H1 (cell line): ENCODE measurements at regions not wholly inside any gene's neighbourhood (a gene's known extent, or its start where the extent isn't known, plus 50 kb on each side); places are given as distances from the start of the nearest gene placed in this dataset.

Experiments
- CTCF ChIA-PET: fragments of 300-600 bp; sonication (Branson Sonifier 250); formaldehyde crosslinking; loops from one replicate; lab custom pipeline; 2021; ENCODE audit not compliant: partially characterized antibody; lab: Charles Lee
- POLR2A ChIA-PET: fragments of 300-600 bp; sonication (Branson Sonifier 250); formaldehyde crosslinking; loops from one replicate; lab custom pipeline; 2021; ENCODE audit warnings: inconsistent platforms; ENCODE audit not compliant: partially characterized antibody; lab: Charles Lee
- DNase-seq, 2 experiments: peaks; one replicate each; pipeline versions ENCODE4 v3.0.0 to v3.0.0-alpha.2; 2010 to 2022; ENCODE audit warnings: low spot score in 2 of 2, low read depth in 1 of 2, mixed read lengths in 1 of 2
- FAIRE-seq: peaks from 2 replicates; lab custom pipeline; 2011; peaks lifted over from hg19 to GRCh38; lab: Jason Lieb, UNC
- H2AFZ ChIP-seq: 2 replicates; pipeline ENCODE4 v1.8.1; 2012; ENCODE audit warnings: low read length, inconsistent platforms
- H2AK5ac ChIP-seq: 2 replicates; pipeline ENCODE4 v1.6.1; 2013; ENCODE audit warnings: low read depth, low read length
- H2BK120ac ChIP-seq: replicated peaks from 2 replicates; pipeline ENCODE3; 2013; ENCODE audit warnings: low read depth, low read length, inconsistent platforms
- H2BK12ac ChIP-seq: 2 replicates; pipeline ENCODE4 v1.6.1; 2013; ENCODE audit warnings: low read depth, low read length
- H2BK15ac ChIP-seq: 2 replicates; pipeline ENCODE4 v1.6.1; 2013; ENCODE audit warnings: low read length
- H2BK20ac ChIP-seq: 2 replicates; pipeline ENCODE4 v1.6.1; 2013; ENCODE audit warnings: low read length
- H2BK5ac ChIP-seq: 2 replicates; pipeline ENCODE4 v1.6.1; 2013; ENCODE audit warnings: low read depth, low read length
- H3K14ac ChIP-seq: 2 replicates; pipeline ENCODE4 v1.6.1; 2013; ENCODE audit warnings: inconsistent platforms; ENCODE audit not compliant: insufficient read length
- H3K18ac ChIP-seq: 2 replicates; pipeline ENCODE4 v1.6.1; 2013; ENCODE audit warnings: low read length; ENCODE audit errors: extremely low read depth
- H3K23ac ChIP-seq: 2 replicates; pipeline ENCODE4 v1.6.1; 2013; ENCODE audit warnings: inconsistent platforms; ENCODE audit not compliant: insufficient read length
- H3K23me2 ChIP-seq: 2 replicates; pipeline ENCODE4 v1.6.1; 2013; ENCODE audit warnings: low read depth, low read length
- H3K27ac ChIP-seq: 2 replicates; pipeline ENCODE4 v1.6.1; 2011; ENCODE audit warnings: low read depth, low read length, inconsistent platforms
- H3K27me3 ChIP-seq, 4 experiments: replicated peaks in 1 of 4; 1 replicate in 1 of 4; 2 replicates in 3 of 4; pipeline versions ENCODE4 v1.6.1 to v1.8.1; 2011 to 2013; ENCODE audit warnings: low read length in 3 of 4, mild to moderate bottlenecking in 3 of 4, inconsistent platforms in 2 of 4, mixed read lengths in 2 of 4, moderate library complexity in 1 of 4; ENCODE audit not compliant: control insufficient read depth in 3 of 4, insufficient read depth in 3 of 4; ENCODE audit errors: extremely low read depth in 1 of 4
- H3K36me3 ChIP-seq, 4 experiments: 2 replicates each; pipeline versions ENCODE4 v1.6.1 to v1.8.1; 2011 to 2013; ENCODE audit warnings: mild to moderate bottlenecking in 4 of 4, low read length in 3 of 4, moderate library complexity in 2 of 4, control low read depth in 1 of 4, inconsistent platforms in 1 of 4; ENCODE audit not compliant: insufficient read depth in 4 of 4, control insufficient read depth in 2 of 4
- H3K4ac ChIP-seq: replicated peaks from 2 replicates; pipeline ENCODE3; 2013; ENCODE audit warnings: low read length, low read depth, mixed read lengths, inconsistent platforms; ENCODE audit not compliant: insufficient read length
- H3K4me1 ChIP-seq, 4 experiments: replicated peaks in 1 of 4; 1 replicate in 1 of 4; 2 replicates in 3 of 4; pipeline versions ENCODE4 v1.6.1 to v1.8.1; 2011 to 2013; ENCODE audit warnings: low read length in 3 of 4, inconsistent platforms in 2 of 4, mixed read lengths in 1 of 4; ENCODE audit not compliant: insufficient read depth in 4 of 4, control insufficient read depth in 3 of 4
- H3K4me2 ChIP-seq, 2 experiments: 2 replicates each; pipeline versions ENCODE4 v1.6.1 to v1.8.1; 2011 to 2013; ENCODE audit warnings: low read depth in 2 of 2, low read length in 2 of 2, control low read depth in 1 of 2, inconsistent platforms in 1 of 2, mild to moderate bottlenecking in 1 of 2; ENCODE audit not compliant: insufficient read depth in 1 of 2
- H3K4me3 ChIP-seq, 4 experiments: fragments of 200-600, 300-600 bp in 1 of 4; sonication (generic), shearing (Covaris generic), sonication (Bioruptor Twin) in 1 of 4; 2 replicates each; pipeline versions ENCODE4 v1.5.1 to v1.8.1; 2011 to 2016; ENCODE audit warnings: low read length in 4 of 4, low read depth in 3 of 4, control low read depth in 2 of 4, inconsistent platforms in 2 of 4, mild to moderate bottlenecking in 2 of 4, mixed read lengths in 1 of 4, moderate library complexity in 1 of 4; ENCODE audit not compliant: insufficient read depth in 2 of 4; ENCODE audit errors: extremely low read depth in 1 of 4
- H3K56ac ChIP-seq: replicated peaks from 2 replicates; pipeline ENCODE3; 2013; ENCODE audit warnings: low read depth, mild to moderate bottlenecking, mixed read lengths, low read length, inconsistent platforms; ENCODE audit not compliant: insufficient read length
- H3K79me1 ChIP-seq: 2 replicates; pipeline ENCODE4 v1.6.1; 2013; ENCODE audit warnings: low read depth, low read length, control low read depth
- H3K79me2 ChIP-seq, 2 experiments: 2 replicates each; pipeline versions ENCODE4 v1.6.1 to v1.8.1; 2012 to 2013; ENCODE audit warnings: low read length in 2 of 2, mild to moderate bottlenecking in 2 of 2, inconsistent platforms in 1 of 2; ENCODE audit not compliant: insufficient read depth in 2 of 2, control insufficient read depth in 1 of 2
- H3K9ac ChIP-seq, 4 experiments: replicated peaks in 1 of 4; 1 replicate in 1 of 4; 2 replicates in 3 of 4; pipeline versions ENCODE4 v1.6.1 to v1.8.1; 2011 to 2013; ENCODE audit warnings: low read depth in 3 of 4, low read length in 3 of 4, control low read depth in 2 of 4, mild to moderate bottlenecking in 2 of 4, moderate library complexity in 2 of 4, inconsistent platforms in 1 of 4; ENCODE audit errors: extremely low read depth in 1 of 4
- H3K9me3 ChIP-seq, 2 experiments: 2 replicates each; pipeline versions ENCODE4 v1.6.1 to v1.8.1; 2012 to 2013; ENCODE audit warnings: mild to moderate bottlenecking in 2 of 2, moderate library complexity in 2 of 2, control low read depth in 1 of 2, inconsistent platforms in 1 of 2, low read depth in 1 of 2, low read length in 1 of 2, mixed read lengths in 1 of 2; ENCODE audit not compliant: insufficient read depth in 2 of 2
- H4K20me1 ChIP-seq, 2 experiments: replicated peaks in 1 of 2; 2 replicates each; pipeline versions ENCODE3 to v1.8.1; 2011 to 2013; ENCODE audit warnings: inconsistent platforms in 2 of 2, low read length in 2 of 2, mild to moderate bottlenecking in 1 of 2; ENCODE audit not compliant: insufficient read depth in 2 of 2, control insufficient read depth in 1 of 2
- H4K5ac ChIP-seq: 2 replicates; pipeline ENCODE4 v1.6.1; 2013; ENCODE audit warnings: low read length, low read depth, mixed read lengths, inconsistent platforms; ENCODE audit not compliant: insufficient read length
- H4K8ac ChIP-seq: 2 replicates; pipeline ENCODE4 v1.8.0; 2013; ENCODE audit warnings: mild to moderate bottlenecking, moderate library complexity, low read length, inconsistent platforms; ENCODE audit not compliant: insufficient read depth; ENCODE audit errors: extremely low read depth
- H4K91ac ChIP-seq: replicated peaks from 2 replicates; pipeline ENCODE3; 2013; ENCODE audit warnings: low read length, mixed read lengths, inconsistent platforms; ENCODE audit not compliant: insufficient read length
- CHD1 ChIP-seq: IDR thresholded peaks from 2 replicates; pipeline ENCODE4 v1.6.1; 2012; ENCODE audit warnings: low read depth, low read length, improper control_type of control experiment
- NANOG ChIP-seq: IDR thresholded peaks from 2 replicates; pipeline ENCODE4 v1.6.1; 2011; ENCODE audit warnings: low read length, low read depth, mild to moderate bottlenecking, inconsistent platforms; ENCODE audit not compliant: insufficient read depth, poor library complexity, severe bottlenecking
- TEAD4 ChIP-seq: IDR thresholded peaks from 2 replicates; pipeline ENCODE4 v1.6.1; 2012; ENCODE audit warnings: low read depth, low read length, inconsistent platforms, mixed read lengths
- WGBS, 2 experiments: shearing (Covaris generic) in 1 of 2; methylation state at CpG; one replicate each; pipeline versions ENCODE4 v1.1.6 to v1.1.7; 2013 to 2015; ENCODE audit warnings: low lambda C conversion rate in 2 of 2, mixed read lengths in 2 of 2, inconsistent platforms in 1 of 2, low coverage in 1 of 2, missing lambda C conversion rate in 1 of 2; ENCODE audit not compliant: insufficient replicate concordance in 2 of 2, insufficient coverage in 1 of 2, insufficient read length in 1 of 2; ENCODE audit errors: extremely low coverage in 1 of 2, missing lambda C conversion rate in 1 of 2; 5-methylcytosine and 5-hydroxymethylcytosine counted together

DNA sequence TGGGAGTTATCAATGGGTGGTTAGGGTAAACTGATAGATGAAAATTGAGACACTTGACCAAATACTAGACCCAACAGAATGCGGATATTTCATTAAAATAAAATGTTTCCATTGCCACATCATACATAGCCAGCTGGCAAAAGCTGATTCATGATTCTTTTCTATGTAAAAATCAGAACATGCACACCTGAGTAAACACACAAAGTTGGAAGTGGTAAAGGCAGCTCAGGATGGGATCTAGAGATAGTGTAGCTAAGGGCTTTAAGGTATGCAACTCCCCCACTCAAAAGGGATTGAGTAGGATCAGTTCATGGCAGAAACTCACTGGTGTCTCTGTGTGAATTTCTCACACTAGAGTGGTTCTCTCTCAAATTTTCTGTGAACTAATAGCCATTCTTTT, 541.1 kb upstream of the GRAMD2B start:
- no peaks in the 10 kb centered on the region; a peak in 1 of 8 replicates for H3K36me3 ChIP-seq
- H3K4me1 ChIP-seq, result peaks cover 0 to 2% (median 0%) of the 10 kb centered on the region in 4 experiments; a peak in 2 of 7 replicates
- no peaks in the 10 kb centered on the region for H3K23me2 ChIP-seq
- H3K9me3 ChIP-seq, result no peaks in the 10 kb centered on the region
- no peak overlapping the region for H3K4me3 ChIP-seq
- no peak overlapping the region for H3K4ac ChIP-seq
- no peak overlapping the region for H2BK120ac ChIP-seq
- H2BK5ac ChIP-seq, result no peak overlapping the region
- H3K79me1 ChIP-seq, result no peaks in the 10 kb centered on the region
- H2BK20ac ChIP-seq, result no peak overlapping the region
- H3K27me3 ChIP-seq, result no peaks in the 10 kb centered on the region
- H3K27ac ChIP-seq, result no peak overlapping the region
- ChIA-PET CTCF (interaction anchor here (0.6 kb wide), 1 partner anchor 440 kb away, joined by 3 read pairs; no protein-coding TSS in a partner anchor), POLR2A (interaction anchor here (0.9 kb wide), 1 partner anchor 24 kb away, joined by 3 read pairs; no protein-coding TSS in a partner anchor)
- no peaks in the 10 kb centered on the region for H3K79me2 ChIP-seq
- H3K4me2 ChIP-seq, result no peak overlapping the region
- H3K56ac ChIP-seq, result no peak overlapping the region
- H4K91ac ChIP-seq, result no peak overlapping the region
- H4K8ac ChIP-seq, result no peak overlapping the region
- no peak overlapping the region for H2AFZ ChIP-seq
- H3K14ac ChIP-seq, result no peak overlapping the region
- TF ChIP-seq CHD1 (no peak), TEAD4 (no peak), NANOG (no peak)
- FAIRE-seq (no peak), DNase-seq (no peak)
- 88% methylated on average over 1 of the region's 1 CpG; no CpG with 5 or more reads in 1 of the 2 experiments for WGBS, 2 experiments
- no peak overlapping the region for H3K18ac ChIP-seq
- H3K23ac ChIP-seq, result no peak overlapping the region
- no peak overlapping the region for H4K5ac ChIP-seq
- no peak overlapping the region for H2AK5ac ChIP-seq
- H4K20me1 ChIP-seq, result no peaks in the 10 kb centered on the region
- no peak overlapping the region for H3K9ac ChIP-seq
- no peak overlapping the region for H2BK12ac ChIP-seq
- H2BK15ac ChIP-seq, result no peak overlapping the region
